Nephron (organoid): ENCODE measurements at regions not wholly inside any gene's neighbourhood (a gene's known extent, or its start where the extent isn't known, plus 50 kb on each side); places are given as distances from the start of the nearest gene placed in this dataset.

Source experiments
- H3K27ac Mint-ChIP-seq, 3 experiments: 2 replicates each; pipeline ENCODE4 v1.8.0; 2020; ENCODE audit warnings: mixed read lengths in 3 of 3, mild to moderate bottlenecking in 2 of 3, moderate library complexity in 1 of 3
- H3K27me3 Mint-ChIP-seq: 2 replicates; pipeline ENCODE4 v1.8.0; 2021; ENCODE audit warnings: low read depth, mild to moderate bottlenecking, moderate library complexity, mixed read lengths
- H3K36me3 Mint-ChIP-seq: 2 replicates; pipeline ENCODE4 v1.8.0; 2020; ENCODE audit warnings: low read depth, mixed read lengths
- H3K4me1 Mint-ChIP-seq: 2 replicates; pipeline ENCODE4 v1.8.0; 2020; ENCODE audit warnings: mixed read lengths
- H3K4me3 Mint-ChIP-seq, 3 experiments: 2 replicates each; pipeline ENCODE4 v1.8.0; 2020; ENCODE audit warnings: mild to moderate bottlenecking in 3 of 3, mixed read lengths in 3 of 3, moderate library complexity in 2 of 3
- H3K9me3 Mint-ChIP-seq: 2 replicates; pipeline ENCODE4 v1.8.0; 2020; ENCODE audit warnings: mixed read lengths
- TF ChIP-seq, protein P1 (sequence below), 3 experiments: fragments of 200-600 bp; sonication (generic); IDR thresholded peaks; one replicate each; pipeline ENCODE4 v1.5.0; 2021; ENCODE audit warnings: antibody characterized with exemption in 3 of 3; ENCODE audit not compliant: unreplicated experiment in 3 of 3

DNA sequence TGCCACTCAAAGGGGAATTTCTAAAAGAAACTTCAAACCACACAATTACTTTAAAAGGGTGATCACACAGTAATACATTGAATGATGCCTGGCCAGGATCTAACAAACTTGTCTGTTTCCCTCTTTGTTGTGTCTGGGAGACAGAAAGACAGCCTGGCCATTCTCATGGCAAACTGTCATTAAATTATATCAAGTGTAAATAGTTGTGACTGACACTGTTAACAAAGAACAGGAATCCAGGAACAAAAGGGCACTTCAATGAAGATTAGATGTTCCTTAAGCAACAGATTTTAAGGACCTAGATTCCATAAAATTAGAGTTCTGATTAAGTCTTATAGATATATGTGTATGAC, 383.6 kb downstream of the KCNJ2 start:
- H3K9me3 Mint-ChIP-seq = peaks cover 9% of the 10 kb centered on the region
- H3K27ac Mint-ChIP-seq = no peak overlapping the region
- H3K4me3 Mint-ChIP-seq = no peak overlapping the region
- peaks cover 7% of the 10 kb centered on the region for H3K27me3 Mint-ChIP-seq
- TF ChIP-seq, protein P1, sequence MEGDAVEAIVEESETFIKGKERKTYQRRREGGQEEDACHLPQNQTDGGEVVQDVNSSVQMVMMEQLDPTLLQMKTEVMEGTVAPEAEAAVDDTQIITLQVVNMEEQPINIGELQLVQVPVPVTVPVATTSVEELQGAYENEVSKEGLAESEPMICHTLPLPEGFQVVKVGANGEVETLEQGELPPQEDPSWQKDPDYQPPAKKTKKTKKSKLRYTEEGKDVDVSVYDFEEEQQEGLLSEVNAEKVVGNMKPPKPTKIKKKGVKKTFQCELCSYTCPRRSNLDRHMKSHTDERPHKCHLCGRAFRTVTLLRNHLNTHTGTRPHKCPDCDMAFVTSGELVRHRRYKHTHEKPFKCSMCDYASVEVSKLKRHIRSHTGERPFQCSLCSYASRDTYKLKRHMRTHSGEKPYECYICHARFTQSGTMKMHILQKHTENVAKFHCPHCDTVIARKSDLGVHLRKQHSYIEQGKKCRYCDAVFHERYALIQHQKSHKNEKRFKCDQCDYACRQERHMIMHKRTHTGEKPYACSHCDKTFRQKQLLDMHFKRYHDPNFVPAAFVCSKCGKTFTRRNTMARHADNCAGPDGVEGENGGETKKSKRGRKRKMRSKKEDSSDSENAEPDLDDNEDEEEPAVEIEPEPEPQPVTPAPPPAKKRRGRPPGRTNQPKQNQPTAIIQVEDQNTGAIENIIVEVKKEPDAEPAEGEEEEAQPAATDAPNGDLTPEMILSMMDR (IDR thresholded peaks at IDR 0.05; ENCODE audit: unreplicated experiment in 3 of 3) = no peak
- no peaks in the 10 kb centered on the region for H3K4me1 Mint-ChIP-seq
- no peaks in the 10 kb centered on the region for H3K36me3 Mint-ChIP-seq

DNA sequence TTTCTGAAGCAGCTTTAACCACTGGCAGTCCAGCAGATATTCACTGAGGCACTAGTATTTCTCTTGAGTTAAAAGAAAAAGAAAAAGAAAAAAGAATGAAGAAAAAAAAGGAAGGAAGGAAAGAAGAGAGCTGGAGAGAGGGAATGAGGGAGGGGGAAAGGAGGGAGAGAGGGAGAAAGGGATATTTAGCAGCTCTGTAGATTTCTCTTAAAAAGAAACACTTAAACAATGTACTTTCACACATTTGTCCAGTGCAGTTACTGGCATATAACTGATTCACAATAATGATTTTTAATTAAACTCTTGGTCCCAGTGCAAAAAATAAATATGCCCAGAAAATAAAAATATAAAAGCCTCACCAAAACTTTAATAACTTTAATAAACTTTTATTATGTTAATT, 386.4 kb downstream of the KCNJ2 start:
- H3K9me3 Mint-ChIP-seq = peaks cover 7% of the 10 kb centered on the region
- H3K27me3 Mint-ChIP-seq = peaks cover 7% of the 10 kb centered on the region
- H3K4me1 Mint-ChIP-seq = no peaks in the 10 kb centered on the region

DNA sequence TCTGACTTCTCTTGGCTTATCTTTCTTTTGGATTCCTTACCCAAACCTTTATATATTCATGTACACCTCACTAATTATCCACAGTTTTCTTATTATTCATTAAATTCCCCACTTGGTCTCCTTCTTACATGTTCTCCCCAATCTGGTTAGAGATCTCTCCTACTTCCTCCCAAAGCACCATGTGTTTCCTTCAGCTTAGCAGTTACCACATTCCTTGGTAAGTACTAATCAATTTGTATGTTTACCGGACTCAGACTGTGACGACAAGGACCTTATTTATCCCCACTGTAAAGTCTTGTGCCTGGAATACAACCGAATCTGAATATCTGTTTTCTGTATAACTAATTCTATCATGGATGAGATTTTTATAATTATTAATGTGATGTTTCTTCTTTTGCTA, 389.5 kb downstream of the KCNJ2 start:
- H3K4me1 Mint-ChIP-seq = peaks cover 9% of the 10 kb centered on the region
- H3K36me3 Mint-ChIP-seq = no peaks in the 10 kb centered on the region
- H3K9me3 Mint-ChIP-seq = peaks cover 4% of the 10 kb centered on the region
- H3K27me3 Mint-ChIP-seq = peaks cover 7% of the 10 kb centered on the region
- no peak overlapping the region for H3K4me3 Mint-ChIP-seq
- TF ChIP-seq, protein P1 (IDR thresholded peaks at IDR 0.05; ENCODE audit: unreplicated experiment in 3 of 3) = no peak
- H3K27ac Mint-ChIP-seq = no peak overlapping the region

More for the DNA sequence above, 386.4 kb downstream of the KCNJ2 start:
- Mint-ChIP-seq H3K27ac (no peak overlapping the region), H3K4me3 (no peak overlapping the region), H3K36me3 (no peaks in the 10 kb centered on the region)
- TF ChIP-seq, protein P1 (IDR thresholded peaks at IDR 0.05; ENCODE audit: unreplicated experiment in 3 of 3) = no peak

DNA sequence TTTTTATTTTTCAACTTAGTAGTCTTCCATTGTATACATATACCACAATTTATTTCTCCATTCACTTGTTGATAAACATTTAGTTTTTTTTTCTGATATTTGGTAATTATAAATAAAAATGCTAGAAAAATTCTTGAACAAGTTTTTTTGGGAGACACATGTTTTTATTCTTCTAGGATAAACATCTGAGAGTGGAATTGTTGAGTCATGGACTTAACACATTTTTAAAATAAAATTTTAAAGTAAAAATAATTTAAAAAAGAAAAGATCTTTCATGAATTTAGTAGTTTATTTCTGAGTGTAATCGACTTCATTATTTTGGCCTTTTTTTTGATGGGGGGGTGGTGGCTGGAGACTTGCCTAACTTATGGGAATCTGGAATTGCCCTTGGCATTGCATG, 391.1 kb downstream of the KCNJ2 start:
- H3K4me1 Mint-ChIP-seq = peaks cover 19% of the 10 kb centered on the region
- no peak overlapping the region for H3K27ac Mint-ChIP-seq
- peaks cover 4% of the 10 kb centered on the region for H3K9me3 Mint-ChIP-seq
- no peak overlapping the region for H3K4me3 Mint-ChIP-seq
- peaks cover 7% of the 10 kb centered on the region for H3K27me3 Mint-ChIP-seq
- TF ChIP-seq, protein P1 (IDR thresholded peaks at IDR 0.05; ENCODE audit: unreplicated experiment in 3 of 3) = no peak
- no peaks in the 10 kb centered on the region for H3K36me3 Mint-ChIP-seq

DNA sequence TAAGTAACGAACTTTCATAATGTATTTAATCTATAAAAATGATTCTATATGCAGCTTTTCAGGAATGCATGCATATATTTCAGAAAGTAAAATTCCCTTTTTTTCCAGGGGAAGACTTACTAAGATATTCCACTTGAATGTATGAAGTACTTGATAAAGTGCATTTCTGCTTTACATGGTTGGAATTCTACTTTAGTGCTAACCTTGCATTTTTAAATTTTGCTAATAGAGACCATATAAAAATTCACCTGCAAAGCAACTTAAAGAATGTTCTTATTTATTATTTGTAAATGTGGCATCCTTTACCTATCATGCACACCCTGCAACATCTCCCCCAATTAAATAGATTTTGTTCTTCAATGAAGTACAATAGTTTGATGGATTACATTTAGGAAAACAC, 392.8 kb downstream of the KCNJ2 start:
- TF ChIP-seq, protein P1 (IDR thresholded peaks at IDR 0.05; ENCODE audit: unreplicated experiment in 3 of 3) = no peak
- peaks cover 2% of the 10 kb centered on the region for H3K9me3 Mint-ChIP-seq
- H3K27ac Mint-ChIP-seq = no peak overlapping the region
- no peak overlapping the region for H3K4me3 Mint-ChIP-seq
- no peaks in the 10 kb centered on the region for H3K36me3 Mint-ChIP-seq
- H3K4me1 Mint-ChIP-seq = peaks cover 26% of the 10 kb centered on the region
- H3K27me3 Mint-ChIP-seq = peaks cover 6% of the 10 kb centered on the region

DNA sequence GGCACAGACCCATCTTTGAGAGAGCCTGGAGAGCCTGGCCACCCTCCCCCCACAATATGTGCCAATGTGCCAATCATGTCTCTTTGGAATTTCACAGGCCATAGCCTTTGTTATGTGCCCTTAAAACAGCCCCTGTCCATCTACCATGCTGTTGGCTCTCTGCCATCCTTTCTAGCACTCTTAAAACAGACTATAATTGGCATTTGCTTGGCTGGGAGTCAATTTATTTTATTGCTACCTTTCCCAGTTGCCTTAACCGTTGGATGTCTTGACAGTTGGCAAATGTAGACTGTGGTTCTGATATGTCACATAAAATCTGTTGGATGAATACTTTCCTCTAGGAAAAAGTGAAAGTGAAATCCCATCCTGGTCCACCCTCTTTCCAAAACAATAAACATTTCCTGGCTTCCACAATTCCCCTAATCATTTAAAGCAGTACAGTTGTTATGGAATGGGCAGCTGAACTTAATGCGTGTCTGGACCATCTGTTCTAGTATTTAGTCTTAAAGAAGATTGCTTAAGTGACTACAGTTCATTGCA, 394.0 kb downstream of the KCNJ2 start:
- peak overlapping the region in 2 of 3 experiments; percentile 21 to 22 for H3K27ac Mint-ChIP-seq
- H3K4me3 Mint-ChIP-seq = peak overlapping the region in 1 of 3 experiments; percentile 8
- H3K27me3 Mint-ChIP-seq = no peaks in the 10 kb centered on the region
- H3K36me3 Mint-ChIP-seq = no peaks in the 10 kb centered on the region
- H3K9me3 Mint-ChIP-seq = no peaks in the 10 kb centered on the region
- H3K4me1 Mint-ChIP-seq = peaks cover 29% of the 10 kb centered on the region
- TF ChIP-seq, protein P1 (IDR thresholded peaks at IDR 0.05; ENCODE audit: unreplicated experiment in 3 of 3) = no peak
